Mesenteric fat pad (tissue), 1 donor: ENCODE measurements at regions not wholly inside any gene's neighbourhood (a gene's known extent, or its start where the extent isn't known, plus 50 kb on each side); places are given as distances from the start of the nearest gene placed in this dataset.

ENCODE experiments used
- DNase-seq: peaks from one replicate; pipeline ENCODE4 v3.0.0-alpha.2; 2020; ENCODE audit warnings: low spot score
- donor health status: DM: yes; HTN: yes; CAD: no.

DNA sequence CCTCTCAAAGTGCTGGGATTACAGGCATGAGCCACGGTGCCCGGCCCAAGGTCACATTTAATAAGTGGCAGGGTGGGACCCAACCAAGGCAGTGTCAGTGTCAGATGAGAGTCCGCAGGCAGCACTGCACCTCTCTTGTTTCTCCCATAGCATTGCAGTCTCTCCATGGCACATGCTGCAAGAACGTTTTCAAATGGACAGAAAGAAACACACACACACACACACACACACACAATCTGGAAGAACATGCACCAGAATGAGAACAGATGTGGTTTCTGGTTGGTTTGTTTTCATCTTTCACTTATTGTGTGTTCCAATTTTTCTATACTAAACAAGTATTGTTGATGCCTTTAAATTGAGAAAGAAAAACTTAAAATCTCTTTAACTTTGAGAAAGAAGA is 126.5 kb downstream of the SYF2 start:
- no peak for DNase-seq

GRCh38 chr1:25104932-25105561 is 127.3 kb downstream of the SYF2 start:
- DNase-seq = no peak

- DNase-seq = no peak
Measured at GRCh38 chr1:25103164-25103795, 129.0 kb downstream of the SYF2 start.

GRCh38 chr1:25100151-25100833 is 132.0 kb downstream of the SYF2 start:
- DNase-seq = no peak

GRCh38 chr1:25099343-25099951 is 132.9 kb downstream of the SYF2 start:
- no peak for DNase-seq

DNA sequence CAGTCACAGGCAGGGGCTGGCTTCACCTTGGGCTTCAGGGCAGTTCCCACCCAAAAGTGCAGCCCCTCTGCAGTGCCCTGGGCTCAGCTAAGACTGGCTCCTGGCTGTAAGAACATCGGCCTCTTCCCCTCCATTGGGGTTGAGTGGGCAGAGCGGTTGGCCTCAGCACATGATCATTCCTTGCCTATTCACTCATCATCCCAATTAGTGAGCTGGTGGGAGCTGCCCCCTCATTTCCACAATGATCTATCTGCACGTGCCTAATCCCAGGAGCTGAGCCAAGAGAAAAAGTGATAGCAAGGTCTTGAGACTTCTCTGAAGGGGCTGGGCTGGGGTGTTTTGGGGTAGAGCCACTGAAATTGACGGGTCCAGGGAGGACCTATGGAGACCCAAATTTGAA is 133.6 kb downstream of the SYF2 start:
- DNase-seq = no peak

- no peak for DNase-seq
Measured at GRCh38 chr1:25096307-25097150, 135.8 kb downstream of the SYF2 start.

DNA sequence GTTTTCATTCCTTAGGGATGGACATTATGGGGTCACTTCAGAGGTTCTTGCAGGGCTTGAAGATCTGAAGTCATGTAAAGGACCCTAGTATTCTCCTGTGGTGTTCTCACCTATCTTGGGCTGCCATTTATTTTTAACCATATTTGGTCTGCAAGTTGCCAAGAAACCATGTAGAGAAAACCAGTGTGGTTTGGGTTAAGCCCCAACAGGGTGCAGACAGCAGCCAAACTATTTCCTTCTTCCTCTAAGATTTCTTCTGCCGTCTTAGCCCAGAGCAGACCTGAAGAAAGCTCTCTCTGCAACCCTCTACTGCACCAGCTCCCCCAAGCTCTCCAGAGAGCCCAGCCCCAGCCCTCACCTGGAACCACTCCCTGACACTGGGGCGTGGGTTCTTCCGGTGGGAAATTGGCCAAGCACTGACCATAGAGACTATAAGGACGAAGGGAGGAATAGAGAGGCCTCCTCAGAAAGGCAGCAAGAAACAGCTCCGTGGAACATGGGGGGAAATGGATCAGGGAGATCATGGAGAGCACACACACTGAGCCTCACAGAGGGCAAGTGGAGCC is 136.6 kb downstream of the SYF2 start:
- DNase-seq = no peak

- DNase-seq = no peak
Measured at GRCh38 chr1:25094995-25095394, 137.3 kb downstream of the SYF2 start.

DNA sequence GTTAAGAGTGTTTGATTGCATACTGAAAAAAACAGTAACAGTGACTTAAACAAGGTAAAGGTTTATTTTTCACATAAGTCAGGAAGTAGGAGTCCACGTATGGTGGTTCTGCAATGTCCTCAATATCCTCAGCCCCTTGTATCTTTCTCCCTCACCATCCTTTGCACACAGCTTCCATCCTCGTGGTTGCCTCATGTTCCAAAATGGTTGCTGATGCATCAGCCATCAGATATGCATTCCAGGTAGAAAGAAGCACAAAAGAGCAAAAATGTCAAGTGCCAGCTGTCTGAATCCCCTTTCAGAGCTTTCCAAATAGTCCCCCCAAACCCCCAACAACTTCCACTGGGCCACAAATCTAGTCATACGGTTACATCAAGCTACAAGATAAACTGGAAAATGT is 138.1 kb downstream of the SYF2 start:
- DNase-seq = no peak

GRCh38 chr1:25091658-25092057 is 140.6 kb downstream of the SYF2 start:
- no peak for DNase-seq

DNA sequence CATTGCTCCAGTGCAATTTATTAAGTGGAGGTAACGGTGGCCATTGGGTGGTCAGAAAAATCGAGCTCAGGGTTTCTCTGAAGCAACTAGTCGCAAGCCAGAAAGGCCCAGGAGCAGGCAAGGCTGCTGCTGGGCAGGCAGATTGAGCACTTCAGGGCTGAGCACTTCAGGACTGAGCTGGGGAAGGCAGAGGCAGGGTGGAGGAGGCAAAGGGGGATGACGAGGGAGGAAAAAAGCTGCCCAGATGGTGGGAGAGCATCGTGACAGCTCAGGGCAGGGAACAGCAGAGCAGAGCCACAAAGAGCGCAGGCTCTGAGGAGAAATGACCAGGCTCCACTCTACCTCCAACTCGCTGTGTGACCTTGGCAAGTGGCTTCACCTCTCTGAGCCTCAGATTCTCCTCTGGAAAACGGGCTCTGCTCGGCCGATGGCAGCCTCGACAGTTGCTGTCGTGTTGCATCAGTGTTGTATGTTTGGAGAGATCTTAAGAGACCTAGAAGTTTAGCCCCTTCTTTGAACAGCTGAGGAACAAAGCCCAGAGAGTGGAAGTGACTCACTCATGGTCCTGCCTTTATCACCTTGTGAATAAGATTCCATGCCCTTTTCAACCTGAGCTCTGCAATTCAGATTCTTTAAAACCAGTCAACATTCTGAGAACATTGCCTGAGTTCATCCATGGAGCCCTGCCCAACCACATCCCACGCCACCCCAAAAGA is 141.4 kb downstream of the SYF2 start:
- no peak for DNase-seq

DNA sequence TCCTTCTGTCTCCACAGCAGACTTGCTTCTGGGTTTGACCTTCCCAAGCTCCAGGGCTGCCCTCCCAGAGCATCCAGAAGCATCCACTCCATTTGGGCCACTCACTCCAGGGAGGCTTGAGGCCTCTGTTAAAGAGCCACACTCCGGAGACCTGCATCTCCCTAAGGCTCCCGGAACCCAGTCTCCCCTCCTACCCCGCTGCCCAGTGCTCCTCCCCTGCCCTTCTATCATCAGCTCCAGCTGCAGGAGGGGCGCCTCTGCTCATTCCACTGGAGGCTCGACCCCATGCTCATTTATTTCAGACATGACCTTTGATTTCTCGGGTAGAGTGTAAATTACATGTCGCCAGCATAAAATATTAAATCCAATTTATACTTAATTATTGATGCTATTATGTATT is 142.5 kb downstream of the SYF2 start:
- DNase-seq = no peak

GRCh38 chr1:25088946-25089345 is 143.4 kb downstream of the SYF2 start:
- no peak for DNase-seq

DNA sequence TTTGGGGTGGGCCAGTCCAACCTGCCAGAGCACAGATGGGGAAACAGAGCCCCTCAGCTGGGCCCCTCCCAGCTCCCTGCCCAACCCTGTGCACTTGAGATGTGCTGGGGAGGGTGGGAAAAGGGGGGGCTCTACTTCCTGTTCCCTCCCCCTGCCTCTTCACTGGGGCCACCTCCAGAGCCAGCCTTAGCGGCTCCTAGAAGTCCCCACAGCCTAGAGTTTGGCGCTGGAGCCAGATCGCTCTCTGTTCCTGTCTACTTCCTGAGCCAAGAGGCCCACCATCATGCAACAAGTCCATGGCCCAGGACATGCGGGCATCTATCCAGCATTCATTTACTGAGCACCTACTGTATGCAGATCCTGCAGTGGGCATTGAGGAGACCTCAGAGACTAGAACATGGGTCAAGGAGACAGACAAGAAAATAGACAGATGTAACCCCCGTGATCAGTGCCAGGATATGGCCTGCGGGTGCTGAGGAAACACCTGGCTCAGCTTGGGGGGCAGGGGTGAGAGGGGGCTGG is 144.1 kb downstream of the SYF2 start:
- no peak for DNase-seq

GRCh38 chr1:25086518-25087079 is 145.7 kb downstream of the SYF2 start:
- no peak for DNase-seq

DNA sequence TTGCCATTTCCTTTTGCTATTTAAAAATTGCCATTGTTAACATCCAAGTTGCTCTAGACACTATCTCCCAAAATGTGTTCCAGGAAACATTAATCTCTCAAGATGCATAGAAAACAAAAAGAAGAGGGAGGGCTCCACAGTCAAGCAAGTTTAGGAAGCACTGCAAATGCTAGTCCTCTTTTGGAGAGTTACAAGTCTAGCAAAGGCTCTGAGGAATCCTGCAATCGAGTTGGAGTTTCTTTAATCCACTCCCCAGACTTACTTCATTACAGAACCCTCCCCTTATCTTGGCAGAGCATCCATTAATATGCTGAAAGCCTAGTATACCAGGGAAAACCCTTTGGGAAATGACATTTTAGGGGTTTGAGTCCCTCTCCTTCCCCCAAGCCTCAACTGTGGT is 147.9 kb downstream of the SYF2 start:
- DNase-seq = no peak

DNA sequence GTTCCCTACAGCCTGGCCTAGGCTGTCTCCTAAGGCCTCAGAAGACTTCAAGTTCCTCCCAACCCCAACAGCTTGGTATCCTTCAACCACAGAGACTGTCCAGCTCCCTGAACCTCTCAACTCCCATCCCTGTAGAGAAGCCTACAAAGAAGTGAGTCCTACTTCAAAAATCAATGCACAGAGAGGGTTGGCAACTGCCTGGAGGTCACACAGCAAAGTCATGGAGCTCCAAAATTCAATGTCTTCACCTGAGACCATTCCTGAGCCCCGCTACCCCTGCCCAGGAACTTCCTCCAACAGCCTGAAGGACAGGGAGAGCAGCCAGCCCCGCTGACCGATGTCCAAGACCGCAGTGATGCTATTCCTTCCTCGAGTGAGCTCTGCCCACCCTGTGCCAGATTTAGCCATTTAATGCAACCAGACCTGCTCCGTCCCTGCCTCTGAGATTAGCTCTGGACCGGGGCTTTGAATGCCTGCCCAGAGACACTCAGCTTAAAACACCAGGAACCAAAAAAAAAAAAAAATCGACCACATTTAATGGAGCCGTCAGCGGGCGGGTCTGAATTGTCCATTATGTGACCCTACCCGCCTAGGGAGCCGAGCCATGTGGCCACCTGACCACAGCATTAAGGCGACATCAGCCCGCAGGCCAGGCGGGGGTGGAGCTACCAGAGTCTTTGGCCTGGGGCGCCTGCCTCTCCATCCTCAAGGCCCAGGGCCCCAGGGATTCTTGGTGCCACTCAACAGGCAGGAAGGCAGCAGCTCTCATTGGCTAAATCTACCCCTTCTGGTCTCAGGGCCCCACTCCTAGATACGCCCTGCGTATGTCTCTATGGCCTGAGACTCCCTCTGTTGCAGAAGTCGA is 148.6 kb downstream of the SYF2 start:
- no peak for DNase-seq

DNA sequence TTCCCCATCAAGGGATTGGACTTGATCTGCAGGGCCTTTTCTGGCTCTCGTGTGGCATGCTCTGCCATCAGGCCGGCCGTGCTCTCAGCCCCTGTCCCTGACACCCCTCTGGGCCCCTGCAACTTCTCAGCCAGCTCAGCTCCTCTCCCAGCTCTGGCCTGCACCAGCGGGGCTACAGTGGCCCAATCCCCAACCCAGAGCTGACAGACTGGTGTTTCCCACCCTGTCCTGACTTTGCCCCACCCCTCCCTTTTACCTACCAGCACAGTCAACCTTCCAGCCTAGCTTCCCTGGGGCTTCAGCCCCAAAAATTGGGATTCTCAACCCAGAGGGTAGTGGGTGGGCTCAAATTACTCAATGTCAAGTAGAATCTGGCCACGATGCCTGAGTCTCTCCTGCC is 149.3 kb downstream of the SYF2 start:
- no peak for DNase-seq
